ENCODE measurements at regions not wholly inside any gene's neighbourhood (a gene's known extent, or its start where the extent isn't known, plus 50 kb on each side); places are given as distances from the start of the nearest gene placed in this dataset.

- no peaks in the 10 kb centered on the region for H3K27me3 ChIP-seq
- WGBS, 2 donors, result 53 to 68% methylated on average over 8 of the region's 8 CpGs
- intact Hi-C loops (cut with DNase I), result no loop called here
- no peaks in the 10 kb centered on the region for H3K36me3 ChIP-seq
- H3K4me1 ChIP-seq, result no peaks in the 10 kb centered on the region
- TF ChIP-seq POLR2A (IDR thresholded peaks at IDR 0.05) (no peak), EP300 (IDR thresholded peaks at IDR 0.05) (no peak), CTCF (IDR thresholded peaks at IDR 0.05) (no peak), POLR2AphosphoS5 (IDR thresholded peaks at IDR 0.05) (no peak)
- H3K4me3 ChIP-seq, result no peak overlapping the region
- H3K27ac ChIP-seq, result no peak overlapping the region
- H3K9me3 ChIP-seq, result peaks cover 0 to 10% (median 7%) of the 10 kb centered on the region in 4 donors
- DNase-seq, result no peak
These were observed 675.4 kb upstream of the AUTS2 start for GRCh38 chr7:68922850-68923249.

- Histone ChIP-seq H3K4me1 (no peaks in the 10 kb centered on the region), H3K36me3 (no peaks in the 10 kb centered on the region), H3K27me3 (no peaks in the 10 kb centered on the region), H3K4me3 (no peak overlapping the region), H3K27ac (no peak overlapping the region), H3K9me3 (peaks cover 0 to 10% (median 7%) of the 10 kb centered on the region in 4 donors)
- intact Hi-C loops (cut with DNase I), result no loop called here
- 79 to 91% methylated on average over 6 of the region's 6 CpGs for WGBS, 2 donors
- DNase-seq, result no peak
- TF ChIP-seq POLR2A (IDR thresholded peaks at IDR 0.05) (no peak), POLR2AphosphoS5 (IDR thresholded peaks at IDR 0.05) (no peak), EP300 (IDR thresholded peaks at IDR 0.05) (no peak), CTCF (IDR thresholded peaks at IDR 0.05) (no peak)
These were observed 673.0 kb upstream of the AUTS2 start for GRCh38 chr7:68925241-68925640.

- peaks cover 0 to 9% (median 0%) of the 10 kb centered on the region in 4 donors for H3K9me3 ChIP-seq
- H3K27me3 ChIP-seq, result peaks cover 0 to 5% (median 0%) of the 10 kb centered on the region in 3 donors
- intact Hi-C loops (cut with DNase I), result no loop called here
- H3K4me3 ChIP-seq, result no peak overlapping the region
- TF ChIP-seq CTCF (IDR thresholded peaks at IDR 0.05), result no peak
- TF ChIP-seq POLR2AphosphoS5 (IDR thresholded peaks at IDR 0.05), result no peak
- no peak for TF ChIP-seq POLR2A (IDR thresholded peaks at IDR 0.05)
- no peak for TF ChIP-seq EP300 (IDR thresholded peaks at IDR 0.05)
- WGBS, 2 donors, result 81 to 83% methylated on average over 6 of the region's 6 CpGs
- no peak for DNase-seq
- no peak overlapping the region for H3K27ac ChIP-seq
- no peaks in the 10 kb centered on the region for H3K36me3 ChIP-seq
- H3K4me1 ChIP-seq, result no peaks in the 10 kb centered on the region
These were observed 668.5 kb upstream of the AUTS2 start for GRCh38 chr7:68929781-68930261.

GRCh38 chr7:68936471-68937035, 661.7 kb upstream of the AUTS2 start:
- no peaks in the 10 kb centered on the region for H3K36me3 ChIP-seq
- TF ChIP-seq CTCF (IDR thresholded peaks at IDR 0.05), result no peak
- no peak for TF ChIP-seq POLR2A (IDR thresholded peaks at IDR 0.05)
- no peak for TF ChIP-seq POLR2AphosphoS5 (IDR thresholded peaks at IDR 0.05)
- no peak for TF ChIP-seq EP300 (IDR thresholded peaks at IDR 0.05)
- no peak overlapping the region for H3K4me3 ChIP-seq
- no peak overlapping the region for H3K27ac ChIP-seq
- no peak for DNase-seq
- H3K4me1 ChIP-seq, result no peaks in the 10 kb centered on the region
- intact Hi-C loops (cut with DNase I), result no loop called here
- 65 to 77% methylated on average over 10 of the region's 10 CpGs for WGBS, 2 donors
- peaks cover 0 to 5% (median 0%) of the 10 kb centered on the region in 3 donors for H3K27me3 ChIP-seq
- H3K9me3 ChIP-seq, result peaks cover 0 to 9% (median 0%) of the 10 kb centered on the region in 4 donors

- Histone ChIP-seq H3K27me3 (peaks cover 0 to 5% (median 0%) of the 10 kb centered on the region in 3 donors), H3K4me3 (no peak overlapping the region), H3K36me3 (no peaks in the 10 kb centered on the region), H3K4me1 (no peaks in the 10 kb centered on the region), H3K9me3 (peaks cover 0 to 9% (median 0%) of the 10 kb centered on the region in 4 donors), H3K27ac (no peak overlapping the region)
- DNase-seq, result no peak
- TF ChIP-seq POLR2AphosphoS5 (IDR thresholded peaks at IDR 0.05) (no peak), EP300 (IDR thresholded peaks at IDR 0.05) (no peak), CTCF (IDR thresholded peaks at IDR 0.05) (no peak), POLR2A (IDR thresholded peaks at IDR 0.05) (no peak)
- intact Hi-C loops (cut with DNase I), result no loop called here
- 73 to 84% methylated on average over 4 of the region's 4 CpGs for WGBS, 2 donors
These were observed 660.1 kb upstream of the AUTS2 start for GRCh38 chr7:68938151-68938550.
